ENCODE measurements at regions not wholly inside any gene's neighbourhood (a gene's known extent, or its start where the extent isn't known, plus 50 kb on each side); places are given as distances from the start of the nearest gene placed in this dataset.

DNA sequence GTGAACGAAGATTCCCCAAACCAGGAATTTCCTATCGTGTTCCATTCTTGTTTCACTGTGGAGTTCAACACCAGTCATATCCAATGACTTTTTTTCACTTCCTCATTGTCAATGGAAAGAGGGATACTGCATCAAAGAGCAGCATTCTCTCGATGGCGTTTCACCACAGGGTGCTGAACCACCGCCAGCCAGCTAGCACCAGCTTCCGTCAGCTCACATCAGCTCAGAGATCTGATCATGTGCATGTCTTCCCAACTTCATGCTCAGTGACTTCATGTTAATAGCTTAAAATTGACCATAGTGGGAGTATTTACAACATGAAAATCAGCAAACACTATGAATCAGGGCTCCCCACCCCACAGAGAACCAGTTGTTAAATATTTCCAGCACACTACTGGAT lies 359.9 kb downstream of the TNS1 start:
- TF ChIP-seq, protein P1, sequence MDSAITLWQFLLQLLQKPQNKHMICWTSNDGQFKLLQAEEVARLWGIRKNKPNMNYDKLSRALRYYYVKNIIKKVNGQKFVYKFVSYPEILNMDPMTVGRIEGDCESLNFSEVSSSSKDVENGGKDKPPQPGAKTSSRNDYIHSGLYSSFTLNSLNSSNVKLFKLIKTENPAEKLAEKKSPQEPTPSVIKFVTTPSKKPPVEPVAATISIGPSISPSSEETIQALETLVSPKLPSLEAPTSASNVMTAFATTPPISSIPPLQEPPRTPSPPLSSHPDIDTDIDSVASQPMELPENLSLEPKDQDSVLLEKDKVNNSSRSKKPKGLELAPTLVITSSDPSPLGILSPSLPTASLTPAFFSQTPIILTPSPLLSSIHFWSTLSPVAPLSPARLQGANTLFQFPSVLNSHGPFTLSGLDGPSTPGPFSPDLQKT (CRISPR knock-in tag; IDR thresholded peaks at IDR 0.05; ENCODE audit: borderline replicate concordance) = no peak
- TF ChIP-seq, protein P2, sequence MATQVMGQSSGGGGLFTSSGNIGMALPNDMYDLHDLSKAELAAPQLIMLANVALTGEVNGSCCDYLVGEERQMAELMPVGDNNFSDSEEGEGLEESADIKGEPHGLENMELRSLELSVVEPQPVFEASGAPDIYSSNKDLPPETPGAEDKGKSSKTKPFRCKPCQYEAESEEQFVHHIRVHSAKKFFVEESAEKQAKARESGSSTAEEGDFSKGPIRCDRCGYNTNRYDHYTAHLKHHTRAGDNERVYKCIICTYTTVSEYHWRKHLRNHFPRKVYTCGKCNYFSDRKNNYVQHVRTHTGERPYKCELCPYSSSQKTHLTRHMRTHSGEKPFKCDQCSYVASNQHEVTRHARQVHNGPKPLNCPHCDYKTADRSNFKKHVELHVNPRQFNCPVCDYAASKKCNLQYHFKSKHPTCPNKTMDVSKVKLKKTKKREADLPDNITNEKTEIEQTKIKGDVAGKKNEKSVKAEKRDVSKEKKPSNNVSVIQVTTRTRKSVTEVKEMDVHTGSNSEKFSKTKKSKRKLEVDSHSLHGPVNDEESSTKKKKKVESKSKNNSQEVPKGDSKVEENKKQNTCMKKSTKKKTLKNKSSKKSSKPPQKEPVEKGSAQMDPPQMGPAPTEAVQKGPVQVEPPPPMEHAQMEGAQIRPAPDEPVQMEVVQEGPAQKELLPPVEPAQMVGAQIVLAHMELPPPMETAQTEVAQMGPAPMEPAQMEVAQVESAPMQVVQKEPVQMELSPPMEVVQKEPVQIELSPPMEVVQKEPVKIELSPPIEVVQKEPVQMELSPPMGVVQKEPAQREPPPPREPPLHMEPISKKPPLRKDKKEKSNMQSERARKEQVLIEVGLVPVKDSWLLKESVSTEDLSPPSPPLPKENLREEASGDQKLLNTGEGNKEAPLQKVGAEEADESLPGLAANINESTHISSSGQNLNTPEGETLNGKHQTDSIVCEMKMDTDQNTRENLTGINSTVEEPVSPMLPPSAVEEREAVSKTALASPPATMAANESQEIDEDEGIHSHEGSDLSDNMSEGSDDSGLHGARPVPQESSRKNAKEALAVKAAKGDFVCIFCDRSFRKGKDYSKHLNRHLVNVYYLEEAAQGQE (IDR thresholded peaks at IDR 0.05; ENCODE audit: borderline replicate concordance in 1 of 2, low read depth in 1 of 2, low read length in 2 of 2) = no peak
- TF ChIP-seq POLR2A (IDR thresholded peaks at IDR 0.05; ENCODE audit: insufficient read depth in 1 of 2, low read depth in 2 of 2, low read length in 2 of 2) (no peak), ZZZ3 (CRISPR knock-in tag; IDR thresholded peaks at IDR 0.05; ENCODE audit: borderline replicate concordance) (no peak), MXI1 (IDR thresholded peaks at IDR 0.05; ENCODE audit: borderline replicate concordance, low read depth, low read length) (no peak), ZFP41 (CRISPR knock-in tag; IDR thresholded peaks at IDR 0.05; ENCODE audit: borderline replicate concordance) (no peak), ZNF790 (CRISPR knock-in tag; IDR thresholded peaks at IDR 0.05; ENCODE audit: borderline replicate concordance) (no peak), ETV6 (CRISPR knock-in tag; conservative IDR thresholded peaks at IDR 0.05) (no peak), NFRKB (IDR thresholded peaks at IDR 0.05) (no peak)
- TF ChIP-seq, protein P3, sequence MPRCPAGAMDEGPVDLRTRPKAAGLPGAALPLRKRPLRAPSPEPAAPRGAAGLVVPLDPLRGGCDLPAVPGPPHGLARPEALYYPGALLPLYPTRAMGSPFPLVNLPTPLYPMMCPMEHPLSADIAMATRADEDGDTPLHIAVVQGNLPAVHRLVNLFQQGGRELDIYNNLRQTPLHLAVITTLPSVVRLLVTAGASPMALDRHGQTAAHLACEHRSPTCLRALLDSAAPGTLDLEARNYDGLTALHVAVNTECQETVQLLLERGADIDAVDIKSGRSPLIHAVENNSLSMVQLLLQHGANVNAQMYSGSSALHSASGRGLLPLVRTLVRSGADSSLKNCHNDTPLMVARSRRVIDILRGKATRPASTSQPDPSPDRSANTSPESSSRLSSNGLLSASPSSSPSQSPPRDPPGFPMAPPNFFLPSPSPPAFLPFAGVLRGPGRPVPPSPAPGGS (CRISPR knock-in tag; IDR thresholded peaks at IDR 0.05) = no peak
- TF ChIP-seq, protein P4, sequence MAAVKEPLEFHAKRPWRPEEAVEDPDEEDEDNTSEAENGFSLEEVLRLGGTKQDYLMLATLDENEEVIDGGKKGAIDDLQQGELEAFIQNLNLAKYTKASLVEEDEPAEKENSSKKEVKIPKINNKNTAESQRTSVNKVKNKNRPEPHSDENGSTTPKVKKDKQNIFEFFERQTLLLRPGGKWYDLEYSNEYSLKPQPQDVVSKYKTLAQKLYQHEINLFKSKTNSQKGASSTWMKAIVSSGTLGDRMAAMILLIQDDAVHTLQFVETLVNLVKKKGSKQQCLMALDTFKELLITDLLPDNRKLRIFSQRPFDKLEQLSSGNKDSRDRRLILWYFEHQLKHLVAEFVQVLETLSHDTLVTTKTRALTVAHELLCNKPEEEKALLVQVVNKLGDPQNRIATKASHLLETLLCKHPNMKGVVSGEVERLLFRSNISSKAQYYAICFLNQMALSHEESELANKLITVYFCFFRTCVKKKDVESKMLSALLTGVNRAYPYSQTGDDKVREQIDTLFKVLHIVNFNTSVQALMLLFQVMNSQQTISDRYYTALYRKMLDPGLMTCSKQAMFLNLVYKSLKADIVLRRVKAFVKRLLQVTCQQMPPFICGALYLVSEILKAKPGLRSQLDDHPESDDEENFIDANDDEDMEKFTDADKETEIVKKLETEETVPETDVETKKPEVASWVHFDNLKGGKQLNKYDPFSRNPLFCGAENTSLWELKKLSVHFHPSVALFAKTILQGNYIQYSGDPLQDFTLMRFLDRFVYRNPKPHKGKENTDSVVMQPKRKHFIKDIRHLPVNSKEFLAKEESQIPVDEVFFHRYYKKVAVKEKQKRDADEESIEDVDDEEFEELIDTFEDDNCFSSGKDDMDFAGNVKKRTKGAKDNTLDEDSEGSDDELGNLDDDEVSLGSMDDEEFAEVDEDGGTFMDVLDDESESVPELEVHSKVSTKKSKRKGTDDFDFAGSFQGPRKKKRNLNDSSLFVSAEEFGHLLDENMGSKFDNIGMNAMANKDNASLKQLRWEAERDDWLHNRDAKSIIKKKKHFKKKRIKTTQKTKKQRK (IDR thresholded peaks at IDR 0.05; ENCODE audit: low read length) = no peak
- TF ChIP-seq, protein P5, sequence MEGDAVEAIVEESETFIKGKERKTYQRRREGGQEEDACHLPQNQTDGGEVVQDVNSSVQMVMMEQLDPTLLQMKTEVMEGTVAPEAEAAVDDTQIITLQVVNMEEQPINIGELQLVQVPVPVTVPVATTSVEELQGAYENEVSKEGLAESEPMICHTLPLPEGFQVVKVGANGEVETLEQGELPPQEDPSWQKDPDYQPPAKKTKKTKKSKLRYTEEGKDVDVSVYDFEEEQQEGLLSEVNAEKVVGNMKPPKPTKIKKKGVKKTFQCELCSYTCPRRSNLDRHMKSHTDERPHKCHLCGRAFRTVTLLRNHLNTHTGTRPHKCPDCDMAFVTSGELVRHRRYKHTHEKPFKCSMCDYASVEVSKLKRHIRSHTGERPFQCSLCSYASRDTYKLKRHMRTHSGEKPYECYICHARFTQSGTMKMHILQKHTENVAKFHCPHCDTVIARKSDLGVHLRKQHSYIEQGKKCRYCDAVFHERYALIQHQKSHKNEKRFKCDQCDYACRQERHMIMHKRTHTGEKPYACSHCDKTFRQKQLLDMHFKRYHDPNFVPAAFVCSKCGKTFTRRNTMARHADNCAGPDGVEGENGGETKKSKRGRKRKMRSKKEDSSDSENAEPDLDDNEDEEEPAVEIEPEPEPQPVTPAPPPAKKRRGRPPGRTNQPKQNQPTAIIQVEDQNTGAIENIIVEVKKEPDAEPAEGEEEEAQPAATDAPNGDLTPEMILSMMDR (CRISPR knock-in tag; IDR thresholded peaks at IDR 0.05) = no peak
- TF ChIP-seq, protein P6, sequence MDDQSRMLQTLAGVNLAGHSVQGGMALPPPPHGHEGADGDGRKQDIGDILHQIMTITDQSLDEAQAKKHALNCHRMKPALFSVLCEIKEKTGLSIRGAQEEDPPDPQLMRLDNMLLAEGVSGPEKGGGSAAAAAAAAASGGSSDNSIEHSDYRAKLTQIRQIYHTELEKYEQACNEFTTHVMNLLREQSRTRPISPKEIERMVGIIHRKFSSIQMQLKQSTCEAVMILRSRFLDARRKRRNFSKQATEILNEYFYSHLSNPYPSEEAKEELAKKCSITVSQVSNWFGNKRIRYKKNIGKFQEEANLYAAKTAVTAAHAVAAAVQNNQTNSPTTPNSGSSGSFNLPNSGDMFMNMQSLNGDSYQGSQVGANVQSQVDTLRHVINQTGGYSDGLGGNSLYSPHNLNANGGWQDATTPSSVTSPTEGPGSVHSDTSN (CRISPR knock-in tag; IDR thresholded peaks at IDR 0.05; ENCODE audit: borderline replicate concordance) = no peak
